ENCODE measurements at regions not wholly inside any gene's neighbourhood (a gene's known extent, or its start where the extent isn't known, plus 50 kb on each side); places are given as distances from the start of the nearest gene placed in this dataset.
"Not testable (repeated sequence)": the region's sequence is repeated elsewhere in the genome, so short reads cannot be mapped to it uniquely, and the experiment has no call there.

DNA sequence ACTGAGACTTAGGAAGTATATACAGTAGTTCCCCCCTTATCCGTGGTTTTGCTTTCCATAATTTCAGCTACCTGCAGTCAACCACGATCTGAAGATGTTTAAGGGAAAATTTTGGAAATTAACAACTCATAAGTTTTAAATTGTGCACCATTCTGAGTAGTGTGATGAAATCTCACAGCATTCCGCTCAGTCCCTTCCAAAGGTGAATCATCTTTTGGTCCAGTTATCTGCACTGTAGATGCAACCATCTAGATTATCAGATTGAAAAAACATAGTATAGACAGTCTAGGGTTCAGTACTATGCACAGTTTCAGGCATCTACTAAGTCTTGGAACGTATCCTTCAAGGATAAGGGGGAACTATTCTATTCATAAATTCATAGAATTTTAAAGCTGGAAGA lies 109.0 kb downstream of the ANXA3 start:
- DNase-seq (ENCODE audit: low spot score) = no peak

DNA sequence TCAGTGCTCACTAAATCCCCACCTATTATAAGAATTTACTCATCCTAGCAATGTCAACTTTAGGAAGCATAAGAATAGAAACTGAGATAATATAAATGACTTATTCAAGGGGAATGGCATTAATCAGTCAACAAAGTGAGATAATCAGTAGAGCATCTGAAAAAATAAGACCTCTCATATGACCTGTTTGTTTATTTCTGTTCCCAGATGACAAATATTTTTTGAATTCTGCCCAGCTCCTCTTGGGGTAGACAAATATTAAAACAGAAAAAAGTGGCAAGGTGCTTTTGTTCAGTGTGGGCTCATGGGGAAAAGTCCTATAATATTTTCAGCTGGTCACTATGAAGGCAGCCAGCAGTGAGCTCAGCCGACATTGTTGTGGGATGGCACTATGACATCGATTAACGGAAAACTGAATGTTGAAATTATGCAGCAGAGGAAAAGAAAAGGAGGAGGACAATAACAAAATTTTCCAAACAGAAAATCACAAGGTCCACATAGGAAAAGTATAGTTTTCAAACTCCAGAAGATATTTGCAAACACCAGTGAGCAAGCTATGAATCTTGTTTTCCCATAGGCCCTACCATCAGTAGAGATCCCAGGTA lies 109.6 kb downstream of the ANXA3 start:
- DNase-seq (ENCODE audit: low spot score) = no peak

DNA sequence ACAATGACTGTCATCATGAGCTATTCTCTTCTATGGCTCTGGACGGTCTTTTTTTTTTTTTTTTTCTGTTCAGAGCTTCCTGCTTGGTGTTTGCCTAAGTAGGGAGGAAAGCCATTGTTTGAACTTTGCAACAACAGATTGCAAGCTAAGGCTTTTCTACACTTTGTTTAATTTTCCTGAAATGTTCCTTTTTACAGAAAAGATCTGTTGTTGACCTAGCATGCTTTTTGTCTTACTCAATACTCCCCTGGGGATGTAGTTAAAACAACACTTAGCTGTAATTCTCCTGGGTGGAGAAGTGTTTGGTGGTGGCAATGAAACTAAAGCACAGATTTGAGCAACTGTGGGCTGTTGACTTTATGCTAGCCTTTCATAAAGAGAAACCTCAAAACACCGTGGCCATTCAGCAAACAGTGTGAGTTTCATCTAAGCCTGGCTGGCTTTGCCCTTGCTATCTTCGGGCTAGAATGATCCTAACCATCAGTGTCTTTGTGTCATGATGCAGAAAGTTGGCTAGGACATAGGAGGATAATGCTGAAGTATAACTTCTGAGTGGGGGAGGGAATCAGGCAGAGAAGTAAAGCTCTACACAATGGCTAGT lies 110.5 kb downstream of the ANXA3 start:
- peak; percentile 13 for DNase-seq (ENCODE audit: low spot score)

DNA sequence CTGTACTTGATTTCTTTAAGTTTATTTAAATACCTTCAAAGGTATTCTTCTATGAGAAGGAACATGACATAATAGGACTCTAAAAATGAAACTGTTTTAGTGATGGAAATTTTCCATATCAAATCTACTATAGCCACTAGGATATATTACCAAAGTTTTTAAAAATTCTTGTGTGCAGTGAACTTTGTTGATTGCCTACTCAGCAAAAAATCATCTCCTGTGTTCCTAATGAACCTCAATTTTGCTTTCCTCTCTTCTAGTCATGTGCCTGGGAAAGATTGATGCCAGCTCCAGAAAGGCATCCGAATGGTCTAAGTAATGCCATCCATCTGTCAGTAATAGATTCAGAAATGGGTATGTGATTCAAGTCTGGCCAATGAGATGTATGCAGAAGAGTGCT lies 111.1 kb downstream of the ANXA3 start:
- DNase-seq (ENCODE audit: low spot score) = no peak

DNA sequence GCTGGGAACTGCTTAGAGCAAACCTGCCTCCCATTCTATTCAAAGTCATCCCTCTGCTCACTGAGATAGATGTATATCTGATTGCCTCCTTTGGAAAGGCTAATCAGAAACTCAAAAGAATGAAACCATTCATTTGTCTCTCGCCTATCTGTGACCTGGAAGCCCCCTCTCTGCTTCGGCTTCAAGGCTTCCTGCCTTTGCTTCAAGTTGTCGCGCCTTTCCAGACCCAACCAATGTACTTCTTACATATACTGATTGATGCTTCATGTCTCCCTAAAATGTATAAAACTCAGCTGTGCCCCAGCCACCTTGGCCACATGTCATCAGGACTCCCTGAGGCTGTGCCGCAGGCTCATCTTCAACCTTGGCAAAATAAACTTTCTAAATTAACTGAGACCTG lies 111.9 kb upstream of the BMP2K start:
- DNase-seq (ENCODE audit: low spot score) = not testable (repeated sequence)

- no peak for DNase-seq (ENCODE audit: low spot score)
Observed at GRCh38 chr4:78665216-78665770, 110.9 kb upstream of the BMP2K start.

DNA sequence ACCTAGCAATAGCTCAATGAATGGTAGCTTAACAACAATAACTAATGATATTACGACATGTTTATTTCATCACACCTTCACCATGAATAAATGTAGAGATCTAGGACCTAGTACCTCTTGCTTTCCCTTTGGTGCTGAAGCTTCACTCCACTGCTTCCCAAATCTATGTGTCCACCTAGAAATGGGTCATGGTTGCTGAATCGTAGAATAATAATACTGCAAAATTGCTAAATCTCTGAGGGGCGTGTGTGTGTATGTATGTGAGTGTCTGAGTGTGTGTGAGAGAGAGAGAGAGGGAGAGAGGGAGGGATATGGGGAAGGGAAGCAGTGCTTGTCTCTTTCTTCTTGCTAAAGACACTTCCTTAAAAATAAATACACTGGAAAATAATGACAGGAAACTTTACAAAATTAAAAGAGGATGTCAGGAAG lies 109.3 kb upstream of the BMP2K start:
- DNase-seq (ENCODE audit: low spot score) = no peak

DNA sequence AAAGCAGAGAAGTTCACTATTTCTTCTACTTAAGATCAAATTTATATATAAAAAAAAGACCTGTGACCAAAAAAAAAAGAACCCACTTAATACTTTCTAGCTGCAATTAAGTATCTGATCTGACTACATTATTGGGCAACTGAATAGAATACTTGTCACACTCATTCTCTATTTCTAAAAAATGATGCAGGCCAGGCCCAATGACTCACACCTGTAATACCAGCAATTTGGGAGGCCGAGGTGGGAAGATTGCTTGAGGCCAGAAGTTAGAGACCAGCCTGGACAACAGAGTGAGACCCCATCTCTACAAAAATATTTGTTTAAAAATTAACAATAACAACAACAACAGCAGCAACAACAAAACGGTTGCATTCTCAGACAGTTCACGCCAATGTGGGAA lies 108.8 kb upstream of the BMP2K start:
- DNase-seq (ENCODE audit: low spot score) = no peak

GRCh38 chr4:78667764-78668163 lies 108.4 kb upstream of the BMP2K start:
- no peak for DNase-seq (ENCODE audit: low spot score)

GRCh38 chr4:78669453-78669852 lies 106.7 kb upstream of the BMP2K start:
- no peak for DNase-seq (ENCODE audit: low spot score)

DNA sequence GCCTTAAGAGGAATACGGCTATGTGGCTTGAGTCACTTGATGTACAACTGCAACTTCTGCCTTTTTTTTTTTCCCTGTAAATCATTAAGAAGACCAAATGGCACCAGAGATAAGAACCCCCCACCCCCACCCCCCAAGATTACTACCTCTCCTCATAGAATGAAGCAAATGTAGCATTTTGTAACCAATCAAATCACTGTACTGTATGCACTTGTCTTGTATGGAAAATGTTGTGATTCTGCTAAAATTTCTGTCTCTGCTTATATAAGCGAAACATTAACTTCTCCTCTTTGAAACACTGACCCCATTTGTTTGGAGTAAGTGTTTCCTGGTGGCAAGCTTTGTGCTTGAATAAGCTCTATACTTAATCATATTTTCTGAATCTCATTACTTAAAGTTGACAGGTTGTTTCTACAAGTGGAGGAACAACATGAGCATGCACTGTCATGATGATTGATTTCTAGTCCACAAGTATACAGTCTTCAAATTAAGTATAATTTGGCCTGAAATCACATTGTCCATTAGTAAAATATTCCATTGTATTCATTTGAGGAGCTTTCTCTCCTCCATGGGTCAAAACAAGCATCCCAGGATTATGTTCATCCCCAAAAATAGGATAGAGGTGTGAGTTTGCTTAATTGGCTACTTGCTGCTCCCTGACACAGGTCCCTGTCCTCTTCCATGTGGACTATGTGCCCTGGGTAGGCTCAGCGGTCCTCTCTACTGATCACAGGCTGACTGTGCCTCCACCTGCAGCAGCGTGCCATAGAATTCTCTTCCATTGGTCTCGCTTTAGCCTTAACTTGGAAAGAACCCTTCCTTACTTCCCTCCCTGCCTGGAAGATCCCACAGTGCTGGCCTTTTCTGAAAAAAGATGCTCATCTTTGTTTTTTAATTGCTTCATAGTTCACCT lies 104.0 kb upstream of the BMP2K start:
- no peak for DNase-seq (ENCODE audit: low spot score)

DNA sequence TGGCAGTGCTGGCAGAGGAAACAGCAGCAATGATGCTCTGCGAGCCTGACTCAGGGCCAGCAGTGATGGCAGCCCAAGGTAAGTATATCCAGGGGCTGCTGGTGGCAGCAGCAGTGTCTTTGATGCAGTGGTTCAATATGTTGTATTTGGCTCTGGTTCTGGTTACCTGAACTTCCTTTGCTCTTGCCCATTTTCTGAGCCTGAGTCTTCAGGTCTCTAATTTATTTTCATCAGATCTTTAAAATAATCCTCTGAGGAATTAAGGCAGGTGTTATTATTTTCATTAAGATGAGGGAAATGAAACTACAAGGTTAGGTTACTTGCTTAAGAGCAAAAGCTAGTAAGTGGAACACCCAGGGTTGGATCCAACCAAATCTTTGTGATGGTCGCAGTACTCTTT lies 102.8 kb upstream of the BMP2K start:
- no peak for DNase-seq (ENCODE audit: low spot score)

GRCh38 chr4:78675325-78675724 lies 100.8 kb upstream of the BMP2K start:
- DNase-seq (ENCODE audit: low spot score) = no peak

DNA sequence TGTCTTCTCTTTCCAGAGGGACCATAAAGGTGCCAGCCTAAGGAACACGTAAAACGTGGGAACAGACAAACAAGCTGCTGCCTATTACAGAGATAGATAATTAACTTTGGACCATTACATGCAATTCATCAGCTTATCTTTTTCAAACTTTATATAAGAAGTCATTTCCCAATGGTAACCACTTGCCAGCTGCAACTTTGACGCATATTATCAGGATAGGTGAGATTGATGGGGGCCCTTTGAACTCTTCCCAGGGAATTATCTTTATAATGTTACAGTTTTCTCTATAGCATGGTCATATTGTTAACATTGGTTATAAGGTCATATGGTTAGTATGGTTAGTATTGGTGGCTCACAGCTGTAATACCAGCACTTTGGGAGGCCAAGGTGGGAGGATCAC lies 94.1 kb upstream of the BMP2K start:
- DNase-seq (ENCODE audit: low spot score) = no peak

DNA sequence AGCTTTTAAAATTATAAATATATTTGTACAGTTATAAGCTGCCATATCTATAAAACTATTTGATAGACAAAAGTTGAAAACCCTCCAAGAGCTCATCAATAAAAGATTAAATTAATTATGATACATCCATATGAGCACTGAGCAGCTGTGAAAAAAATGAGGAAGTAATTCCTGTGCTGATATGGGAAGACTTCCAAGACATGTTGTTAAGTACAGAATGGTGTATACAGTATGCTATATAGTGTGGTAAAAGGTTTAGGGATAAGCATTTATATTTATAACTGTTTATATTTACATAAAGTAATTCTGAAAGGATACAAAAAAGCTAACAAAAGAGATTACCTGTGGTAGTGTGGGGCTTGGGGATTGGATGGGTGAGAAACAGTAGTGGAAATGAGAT lies 92.8 kb upstream of the BMP2K start:
- no peak for DNase-seq (ENCODE audit: low spot score)

- DNase-seq (ENCODE audit: low spot score) = peak; percentile 45
Observed at GRCh38 chr4:78684325-78685079, 91.6 kb upstream of the BMP2K start.

DNA sequence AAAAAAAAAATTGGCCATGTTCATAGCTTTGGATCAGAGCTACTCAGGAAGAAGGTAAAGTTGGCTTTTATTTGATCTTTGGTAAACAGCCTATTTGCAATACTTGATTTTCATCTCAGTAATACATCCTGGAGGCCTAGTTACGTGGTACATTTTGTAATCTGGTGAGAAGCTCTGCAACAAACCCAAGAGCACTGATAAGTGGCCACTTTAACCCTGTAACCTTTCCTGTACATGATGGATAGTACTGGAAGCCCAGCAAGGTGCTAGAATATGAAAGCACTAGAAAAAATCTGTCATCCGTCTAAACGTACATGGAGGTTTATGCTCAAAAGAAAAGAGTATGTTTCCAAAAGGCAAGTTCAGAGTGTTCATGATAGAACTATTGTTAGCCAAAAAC lies 88.3 kb upstream of the BMP2K start:
- DNase-seq (ENCODE audit: low spot score) = no peak

DNA sequence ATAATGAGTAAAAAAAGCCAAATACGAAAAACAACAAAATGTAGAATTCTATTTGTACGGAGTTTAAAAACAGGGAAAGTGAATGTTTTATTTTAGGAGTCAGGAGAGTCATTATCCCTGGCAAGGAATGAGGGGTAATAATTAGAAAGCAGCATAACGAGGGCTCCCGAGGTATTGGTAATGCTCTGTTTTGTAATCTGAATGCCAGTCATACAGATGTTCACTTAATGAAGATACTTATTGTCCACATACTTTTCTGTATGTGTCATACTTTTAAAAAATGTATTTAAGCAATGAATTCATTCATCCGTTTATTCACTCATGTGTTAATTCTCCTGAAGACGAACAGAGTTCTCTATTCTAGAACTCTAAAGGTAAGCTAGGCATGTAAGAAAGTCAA lies 87.8 kb upstream of the BMP2K start:
- DNase-seq (ENCODE audit: low spot score) = no peak

DNA sequence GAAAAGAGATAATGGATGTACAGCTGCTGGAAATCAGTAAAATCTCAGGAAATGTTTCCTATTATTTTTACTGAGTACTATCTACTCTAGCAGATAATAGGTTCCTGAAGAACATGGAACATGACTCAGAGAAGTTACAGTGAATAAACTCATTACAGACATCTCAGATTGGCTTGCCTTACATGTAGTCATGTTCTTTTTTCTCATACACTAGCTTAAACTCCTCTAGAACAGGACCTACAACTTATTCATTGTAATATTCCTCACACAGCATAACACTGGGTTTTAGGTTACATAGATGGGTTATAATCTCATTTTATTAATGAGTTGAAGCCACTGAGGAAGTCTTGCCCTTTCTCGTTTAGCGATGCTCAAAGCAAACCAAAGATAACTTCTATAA lies 86.9 kb upstream of the BMP2K start:
- no peak for DNase-seq (ENCODE audit: low spot score)

DNA sequence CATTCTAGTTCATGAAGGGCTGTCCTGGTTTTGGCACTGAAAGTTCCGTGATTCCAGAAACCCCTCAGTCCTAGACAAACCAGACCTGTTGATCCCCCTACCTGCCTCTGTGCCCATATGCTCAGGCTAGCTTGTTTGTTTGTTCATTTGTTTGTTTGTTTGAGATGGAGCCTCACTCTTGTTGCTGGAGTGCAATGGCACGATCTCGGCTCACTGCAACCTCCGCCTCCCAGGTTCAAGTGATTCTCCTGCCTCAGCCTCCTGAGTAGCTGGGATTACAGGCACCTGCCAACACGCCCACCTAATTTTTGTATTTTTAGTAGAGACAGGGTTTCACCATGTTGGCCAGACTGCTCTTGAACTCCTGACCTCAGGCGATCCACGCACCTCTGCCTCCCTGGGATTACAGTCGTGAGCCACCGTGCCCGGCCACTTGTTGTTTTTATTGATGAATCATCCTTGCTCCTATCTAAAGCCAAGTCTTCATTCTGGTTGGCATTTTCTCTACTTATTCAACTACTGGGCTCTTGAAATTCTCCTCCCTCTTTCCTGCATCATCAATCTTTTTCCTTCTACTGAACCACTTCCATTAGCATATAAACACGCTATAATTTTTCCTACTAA lies 86.3 kb upstream of the BMP2K start:
- DNase-seq (ENCODE audit: low spot score) = no peak

GRCh38 chr4:78691334-78691754 lies 84.8 kb upstream of the BMP2K start:
- DNase-seq (ENCODE audit: low spot score) = peak; percentile 4
